HTERT RPE-1 (cell line): ENCODE measurements at regions not wholly inside any gene's neighbourhood (a gene's known extent, or its start where the extent isn't known, plus 50 kb on each side); places are given as distances from the start of the nearest gene placed in this dataset.

Experiments
- in situ Hi-C: fragments of 300-500 bp; cut with MboI; formaldehyde crosslinking; loops from 4 replicates; pipeline ENCODE4 v1.14.3; 2020; ENCODE audit warnings: low sequenced_read_pairs

GRCh38 chr7:22658031-22658430, 69.0 kb upstream of the IL6 start:
- in situ Hi-C loops, result no loop called here

GRCh38 chr7:22657479-22657878, 69.5 kb upstream of the IL6 start:
- in situ Hi-C loops, result no loop called here

- in situ Hi-C loops, result no loop called here
Observed at GRCh38 chr7:22655781-22656180, 71.2 kb upstream of the IL6 start.

- in situ Hi-C loops, result no loop called here
Observed at GRCh38 chr7:22654831-22655230, 72.2 kb upstream of the IL6 start.

- in situ Hi-C loops, result no loop called here
Observed at GRCh38 chr7:22653951-22654350, 73.0 kb upstream of the IL6 start.

- in situ Hi-C loops, result no loop called here
Observed at GRCh38 chr7:22651534-22652243, 75.3 kb upstream of the IL6 start.

- in situ Hi-C loops, result no loop called here
Observed at GRCh38 chr7:22651036-22651435, 76.0 kb upstream of the IL6 start.

- in situ Hi-C loops, result no loop called here
Observed at GRCh38 chr7:22649686-22650085, 77.3 kb upstream of the IL6 start.

- in situ Hi-C loops, result no loop called here
Observed at GRCh38 chr7:22647451-22648257, 79.3 kb upstream of the IL6 start.

GRCh38 chr7:22645418-22646181, 81.4 kb upstream of the IL6 start:
- in situ Hi-C loops, result no loop called here

- in situ Hi-C loops, result no loop called here
Observed at GRCh38 chr7:22642454-22642853, 84.5 kb upstream of the IL6 start.

- in situ Hi-C loops, result no loop called here
Observed at GRCh38 chr7:22640269-22640668, 86.7 kb upstream of the IL6 start.

- in situ Hi-C loops, result no loop called here
Observed at GRCh38 chr7:22639396-22639795, 87.6 kb upstream of the IL6 start.

- in situ Hi-C loops, result no loop called here
Observed at GRCh38 chr7:22635349-22635748, 91.7 kb upstream of the IL6 start.

- in situ Hi-C loops, result no loop called here
Observed at GRCh38 chr7:22633954-22634474, 93.0 kb upstream of the IL6 start.

GRCh38 chr7:22633286-22633953, 93.6 kb upstream of the IL6 start:
- in situ Hi-C loops, result no loop called here

- in situ Hi-C loops, result no loop called here
Observed at GRCh38 chr7:22632674-22633073, 94.3 kb upstream of the IL6 start.

GRCh38 chr7:22631730-22632129, 95.3 kb upstream of the IL6 start:
- in situ Hi-C loops, result no loop called here

- in situ Hi-C loops, result no loop called here
Observed at GRCh38 chr7:22630069-22630468, 96.9 kb upstream of the IL6 start.

- in situ Hi-C loops, result no loop called here
Observed at GRCh38 chr7:22629056-22629455, 97.9 kb upstream of the IL6 start.

GRCh38 chr7:22628112-22628511, 98.9 kb upstream of the IL6 start:
- in situ Hi-C loops, result no loop called here
